Suprapubic skin (tissue), 3 donors: ENCODE measurements at regions not wholly inside any gene's neighbourhood (a gene's known extent, or its start where the extent isn't known, plus 50 kb on each side); places are given as distances from the start of the nearest gene placed in this dataset.

Experiments used
- POLR2A ChIP-seq, 2 donors: fragments of 450-650 bp; IDR thresholded peaks; one replicate each; pipeline ENCODE4 v1.6.1; 2017; ENCODE audit warnings: antibody characterized with exemption in 2 of 2, mild to moderate bottlenecking in 2 of 2, moderate library complexity in 2 of 2
- TF ChIP-seq, protein P1 (sequence below), 2 donors: fragments of 200-600 bp in 1 of 2; fragments of 450-650 bp in 1 of 2; sonication (generic) in 1 of 2; IDR thresholded peaks; one replicate each; pipeline ENCODE4 v1.5.1; 2016 to 2019; ENCODE audit warnings: antibody characterized with exemption in 2 of 2, mild to moderate bottlenecking in 1 of 2, moderate library complexity in 1 of 2

DNA sequence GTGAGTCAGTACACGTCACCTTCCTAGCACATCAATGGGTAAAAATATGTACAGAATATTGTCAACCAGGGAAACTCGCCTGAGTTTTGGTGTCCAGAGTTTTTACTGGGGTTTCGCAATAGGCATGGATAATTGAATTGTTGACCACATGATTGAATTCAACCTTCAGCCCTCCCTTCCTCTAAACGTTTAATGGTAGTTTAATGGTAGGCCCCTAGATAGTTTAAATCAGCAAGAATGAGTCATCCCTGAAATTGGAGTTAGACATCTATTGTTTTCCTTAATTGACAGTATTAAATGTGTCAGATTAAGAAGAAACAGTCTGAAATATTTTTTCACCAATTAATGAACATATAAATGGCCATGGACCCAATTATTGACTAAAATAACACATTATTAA is 57.8 kb upstream of the CACNA2D1 start:
- TF ChIP-seq POLR2A (IDR thresholded peaks at IDR 0.05), result no peak
- TF ChIP-seq, protein P1, sequence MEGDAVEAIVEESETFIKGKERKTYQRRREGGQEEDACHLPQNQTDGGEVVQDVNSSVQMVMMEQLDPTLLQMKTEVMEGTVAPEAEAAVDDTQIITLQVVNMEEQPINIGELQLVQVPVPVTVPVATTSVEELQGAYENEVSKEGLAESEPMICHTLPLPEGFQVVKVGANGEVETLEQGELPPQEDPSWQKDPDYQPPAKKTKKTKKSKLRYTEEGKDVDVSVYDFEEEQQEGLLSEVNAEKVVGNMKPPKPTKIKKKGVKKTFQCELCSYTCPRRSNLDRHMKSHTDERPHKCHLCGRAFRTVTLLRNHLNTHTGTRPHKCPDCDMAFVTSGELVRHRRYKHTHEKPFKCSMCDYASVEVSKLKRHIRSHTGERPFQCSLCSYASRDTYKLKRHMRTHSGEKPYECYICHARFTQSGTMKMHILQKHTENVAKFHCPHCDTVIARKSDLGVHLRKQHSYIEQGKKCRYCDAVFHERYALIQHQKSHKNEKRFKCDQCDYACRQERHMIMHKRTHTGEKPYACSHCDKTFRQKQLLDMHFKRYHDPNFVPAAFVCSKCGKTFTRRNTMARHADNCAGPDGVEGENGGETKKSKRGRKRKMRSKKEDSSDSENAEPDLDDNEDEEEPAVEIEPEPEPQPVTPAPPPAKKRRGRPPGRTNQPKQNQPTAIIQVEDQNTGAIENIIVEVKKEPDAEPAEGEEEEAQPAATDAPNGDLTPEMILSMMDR (IDR thresholded peaks at IDR 0.05), result no peak
